ENCODE measurements at regions not wholly inside any gene's neighbourhood (a gene's known extent, or its start where the extent isn't known, plus 50 kb on each side); places are given as distances from the start of the nearest gene placed in this dataset.

- TF ChIP-seq PPARA (CRISPR knock-in tag; IDR thresholded peaks at IDR 0.05; ENCODE audit: borderline replicate concordance) (no peak), TSHZ2 (CRISPR knock-in tag; IDR thresholded peaks at IDR 0.05) (no peak)
- TF ChIP-seq, protein P1, sequence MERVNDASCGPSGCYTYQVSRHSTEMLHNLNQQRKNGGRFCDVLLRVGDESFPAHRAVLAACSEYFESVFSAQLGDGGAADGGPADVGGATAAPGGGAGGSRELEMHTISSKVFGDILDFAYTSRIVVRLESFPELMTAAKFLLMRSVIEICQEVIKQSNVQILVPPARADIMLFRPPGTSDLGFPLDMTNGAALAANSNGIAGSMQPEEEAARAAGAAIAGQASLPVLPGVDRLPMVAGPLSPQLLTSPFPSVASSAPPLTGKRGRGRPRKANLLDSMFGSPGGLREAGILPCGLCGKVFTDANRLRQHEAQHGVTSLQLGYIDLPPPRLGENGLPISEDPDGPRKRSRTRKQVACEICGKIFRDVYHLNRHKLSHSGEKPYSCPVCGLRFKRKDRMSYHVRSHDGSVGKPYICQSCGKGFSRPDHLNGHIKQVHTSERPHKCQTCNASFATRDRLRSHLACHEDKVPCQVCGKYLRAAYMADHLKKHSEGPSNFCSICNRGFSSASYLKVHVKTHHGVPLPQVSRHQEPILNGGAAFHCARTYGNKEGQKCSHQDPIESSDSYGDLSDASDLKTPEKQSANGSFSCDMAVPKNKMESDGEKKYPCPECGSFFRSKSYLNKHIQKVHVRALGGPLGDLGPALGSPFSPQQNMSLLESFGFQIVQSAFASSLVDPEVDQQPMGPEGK (CRISPR knock-in tag; IDR thresholded peaks at IDR 0.05; ENCODE audit: borderline replicate concordance), result no peak
Measured at GRCh38 chr3:177842743-177843734, 645.8 kb upstream of the TBL1XR1 start.

Measured in SK-N-SH treated with all-trans-retinoic acid at 6 μM for 48 hours (cell line).